ENCODE measurements at regions not wholly inside any gene's neighbourhood (a gene's known extent, or its start where the extent isn't known, plus 50 kb on each side); places are given as distances from the start of the nearest gene placed in this dataset.

GRCh38 chr9:109950710-109951443, 170.9 kb downstream of the PALM2AKAP2 start:
- DNase-seq = no peak

DNA sequence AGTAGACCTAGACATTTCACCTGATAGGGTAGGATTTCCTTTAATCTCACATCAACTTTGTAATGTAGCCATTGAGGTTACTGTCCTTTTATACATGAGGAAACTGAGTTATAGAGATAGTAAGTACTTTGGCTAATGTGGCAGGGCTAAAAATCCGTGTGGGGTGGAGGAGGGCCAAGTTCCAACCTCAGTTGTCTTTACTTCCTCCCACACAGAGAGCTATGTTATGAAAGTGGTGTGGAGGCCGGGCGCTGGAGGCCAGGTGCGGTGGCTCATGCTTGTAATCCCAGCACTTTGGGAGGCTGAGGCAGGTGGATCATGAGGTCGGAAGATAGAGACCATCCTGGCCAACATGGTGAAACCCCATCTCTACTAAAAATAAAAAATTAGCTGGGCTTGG, 173.3 kb downstream of the PALM2AKAP2 start:
- no peak for DNase-seq

GRCh38 chr9:109953813-109954497, 174.0 kb downstream of the PALM2AKAP2 start:
- no peak for DNase-seq

- DNase-seq = peak; percentile 46
Measured at GRCh38 chr9:109956717-109957440, 176.9 kb downstream of the PALM2AKAP2 start.

- no peak for DNase-seq
Measured at GRCh38 chr9:109959679-109960078, 179.7 kb downstream of the PALM2AKAP2 start.

GRCh38 chr9:109961626-109962025, 181.6 kb downstream of the PALM2AKAP2 start:
- no peak for DNase-seq

GRCh38 chr9:109962215-109962614, 182.2 kb downstream of the PALM2AKAP2 start:
- DNase-seq = no peak

DNA sequence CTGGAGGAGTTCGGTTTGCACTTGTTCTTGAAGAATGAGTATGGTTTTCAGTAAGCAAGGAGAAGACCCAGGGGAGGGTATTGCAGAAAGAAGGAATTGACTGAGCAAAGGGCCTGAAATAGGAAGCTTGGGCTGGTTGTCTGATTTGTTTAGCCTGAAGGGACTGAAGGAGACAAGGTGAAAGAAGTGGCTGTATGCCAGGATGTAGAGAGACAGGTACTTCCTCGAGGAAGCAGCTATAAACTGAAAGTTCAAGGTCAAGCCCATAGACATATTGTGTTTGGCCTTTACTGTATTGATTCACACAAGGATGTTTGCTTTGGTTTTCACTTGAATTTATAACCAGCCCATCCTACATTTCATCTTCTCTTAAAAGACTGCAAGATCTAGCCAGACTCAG, 183.1 kb downstream of the PALM2AKAP2 start:
- DNase-seq = no peak

DNA sequence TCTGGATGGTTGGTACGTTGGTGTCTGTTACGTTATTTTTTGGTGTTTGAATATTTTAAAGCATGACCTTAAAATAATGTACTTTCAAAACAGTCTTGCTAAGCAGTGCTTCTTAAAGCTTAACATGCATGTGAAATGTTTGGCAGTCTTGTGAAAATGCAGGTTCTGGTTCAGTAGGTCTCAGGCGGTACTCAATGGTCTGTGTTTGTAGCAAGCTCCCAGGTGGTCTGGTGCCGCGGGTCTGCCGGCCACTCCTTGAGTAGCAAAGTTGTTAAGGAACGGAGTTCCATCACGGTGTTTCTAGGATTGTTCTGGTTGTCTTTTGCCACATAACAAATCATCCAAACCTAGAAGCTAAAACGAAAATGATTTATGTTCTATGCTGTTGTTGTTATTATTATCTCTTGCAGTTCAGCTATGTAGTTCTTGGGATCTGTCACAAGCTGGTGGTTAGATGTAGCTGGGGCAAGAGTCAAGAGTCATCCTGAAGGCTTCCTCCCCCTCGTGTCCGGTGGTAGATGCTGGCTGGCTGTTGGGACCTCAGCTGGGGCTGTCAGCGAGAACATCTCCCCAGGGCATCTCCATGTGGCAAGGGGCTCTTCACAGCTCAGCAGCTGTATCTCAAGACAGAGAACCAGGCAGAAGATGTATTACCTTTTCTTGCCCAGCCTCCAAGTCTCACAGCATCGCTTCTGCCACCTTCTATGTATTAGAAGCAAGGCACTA, 186.8 kb downstream of the PALM2AKAP2 start:
- no peak for DNase-seq

DNA sequence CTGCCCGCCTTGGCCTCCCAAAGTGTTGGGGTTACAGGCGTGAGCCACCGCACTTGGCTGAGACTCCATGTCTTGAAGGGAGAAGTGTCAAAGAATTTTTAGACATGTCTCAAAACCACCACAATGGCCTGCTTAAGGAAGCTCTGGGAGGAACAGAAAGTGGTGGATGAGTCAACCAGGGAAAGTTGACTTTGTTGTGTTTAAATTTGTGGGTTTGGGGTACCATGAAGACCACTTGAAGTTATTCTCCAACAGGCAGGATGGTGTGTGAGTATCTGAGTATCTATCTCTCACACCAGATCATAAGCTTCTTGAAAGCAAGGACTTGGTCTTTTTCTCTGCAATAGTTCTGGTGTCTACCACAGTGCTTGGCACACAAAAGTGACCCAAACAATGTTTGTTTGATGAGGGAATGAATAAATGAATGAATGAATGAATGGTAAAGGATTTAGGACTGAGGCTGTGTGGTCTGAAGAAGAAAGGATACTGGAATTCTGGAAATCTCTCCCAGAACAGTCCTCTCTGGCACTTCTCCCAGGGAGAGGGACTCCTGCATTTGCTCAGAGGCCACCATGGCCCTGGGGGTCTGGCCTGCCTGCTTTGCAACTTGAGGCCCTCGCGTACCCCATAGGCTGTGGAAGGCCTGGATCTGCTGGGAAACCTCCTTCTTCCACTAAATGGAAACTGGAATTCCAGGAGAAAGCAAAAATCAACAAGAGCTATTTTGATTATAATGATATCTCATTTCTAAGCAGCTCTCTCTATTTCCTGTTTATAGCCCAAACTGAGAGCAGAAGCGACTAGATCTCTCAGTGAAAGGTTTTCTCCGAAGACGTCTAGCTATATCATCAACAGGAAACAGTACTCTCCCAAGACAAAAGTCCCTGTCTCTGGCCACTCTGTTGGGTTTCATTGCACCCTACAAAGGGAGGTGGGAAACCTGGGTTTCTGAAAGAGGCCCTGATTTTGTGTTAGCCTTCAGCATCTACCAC, 187.9 kb downstream of the PALM2AKAP2 start:
- DNase-seq = no peak

GRCh38 chr9:109969011-109969410, 189.0 kb downstream of the PALM2AKAP2 start:
- DNase-seq = no peak

DNA sequence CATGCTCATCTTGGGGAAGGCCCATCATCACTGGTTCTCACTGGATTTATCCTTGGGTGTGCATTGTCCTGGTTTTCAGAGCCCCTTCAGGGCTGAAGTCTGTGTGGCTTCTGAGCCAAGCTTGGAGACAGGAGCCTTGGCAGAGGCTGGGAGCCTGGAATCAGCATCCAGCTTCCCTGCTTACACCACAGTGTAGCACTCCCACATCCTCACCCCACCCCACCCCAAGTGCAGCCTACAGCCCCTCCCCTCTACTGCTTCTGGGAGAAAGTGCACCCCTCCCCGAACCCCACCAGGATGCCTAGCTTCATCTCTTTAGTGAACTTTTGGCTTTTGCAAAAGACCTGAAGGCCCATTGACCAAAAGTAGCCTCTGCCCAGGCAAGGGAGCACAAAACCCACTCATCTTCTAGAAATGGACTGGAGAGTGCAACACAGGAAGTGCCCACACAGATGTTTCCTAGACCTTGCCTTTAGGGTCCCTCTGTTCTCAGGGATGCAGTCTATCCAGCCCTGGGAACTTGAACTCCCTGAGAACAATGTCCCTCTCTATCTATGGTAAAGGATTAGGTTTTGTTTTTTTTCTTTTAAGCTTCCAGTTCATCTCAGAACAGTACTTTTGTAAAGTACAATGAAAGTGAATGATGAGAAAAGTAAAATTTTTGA, 189.7 kb downstream of the PALM2AKAP2 start:
- DNase-seq = no peak

GRCh38 chr9:109971226-109971625, 191.2 kb downstream of the PALM2AKAP2 start:
- DNase-seq = no peak

- DNase-seq = no peak
Measured at GRCh38 chr9:109972026-109972882, 192.3 kb downstream of the PALM2AKAP2 start.

- no peak for DNase-seq
Measured at GRCh38 chr9:109973336-109973735, 193.3 kb downstream of the PALM2AKAP2 start.

DNA sequence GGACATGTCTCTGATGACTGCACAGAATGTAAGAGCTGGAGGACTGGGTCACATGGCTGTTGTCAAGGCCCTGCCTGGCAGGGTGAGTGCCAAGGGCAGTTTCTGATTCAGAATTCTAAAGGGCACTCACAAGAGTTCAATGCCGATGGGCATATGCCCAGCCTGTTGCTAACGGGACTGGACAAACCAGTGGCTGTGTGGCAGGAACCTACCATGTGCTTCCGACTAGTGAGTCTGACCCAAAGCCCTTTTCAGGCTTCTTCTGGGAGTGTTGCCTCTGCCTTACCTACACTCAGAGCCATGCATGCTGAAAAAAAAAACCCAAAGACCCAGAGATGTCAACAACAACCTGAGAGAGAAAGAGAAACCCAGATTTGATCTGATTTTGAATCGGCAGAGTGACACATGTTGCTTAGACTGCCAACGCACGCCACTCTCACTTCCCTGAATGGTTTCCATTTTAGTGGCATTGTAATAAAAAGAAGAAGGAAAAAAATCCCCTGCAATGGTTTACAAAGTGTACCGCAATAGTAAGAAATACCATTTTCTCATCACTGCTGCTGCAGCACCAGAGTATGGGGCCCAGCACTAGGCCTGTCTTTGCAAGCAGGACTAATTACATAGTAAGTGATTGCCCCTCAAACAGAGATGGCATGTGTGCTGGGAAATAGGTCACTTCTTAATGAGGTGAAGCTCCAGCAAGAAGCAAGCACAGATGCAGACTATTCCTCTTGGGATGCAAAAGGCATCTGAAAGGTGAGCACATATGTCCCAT, 194.3 kb downstream of the PALM2AKAP2 start:
- DNase-seq = no peak

- no peak for DNase-seq
Measured at GRCh38 chr9:109974918-109975276, 194.9 kb downstream of the PALM2AKAP2 start.

DNA sequence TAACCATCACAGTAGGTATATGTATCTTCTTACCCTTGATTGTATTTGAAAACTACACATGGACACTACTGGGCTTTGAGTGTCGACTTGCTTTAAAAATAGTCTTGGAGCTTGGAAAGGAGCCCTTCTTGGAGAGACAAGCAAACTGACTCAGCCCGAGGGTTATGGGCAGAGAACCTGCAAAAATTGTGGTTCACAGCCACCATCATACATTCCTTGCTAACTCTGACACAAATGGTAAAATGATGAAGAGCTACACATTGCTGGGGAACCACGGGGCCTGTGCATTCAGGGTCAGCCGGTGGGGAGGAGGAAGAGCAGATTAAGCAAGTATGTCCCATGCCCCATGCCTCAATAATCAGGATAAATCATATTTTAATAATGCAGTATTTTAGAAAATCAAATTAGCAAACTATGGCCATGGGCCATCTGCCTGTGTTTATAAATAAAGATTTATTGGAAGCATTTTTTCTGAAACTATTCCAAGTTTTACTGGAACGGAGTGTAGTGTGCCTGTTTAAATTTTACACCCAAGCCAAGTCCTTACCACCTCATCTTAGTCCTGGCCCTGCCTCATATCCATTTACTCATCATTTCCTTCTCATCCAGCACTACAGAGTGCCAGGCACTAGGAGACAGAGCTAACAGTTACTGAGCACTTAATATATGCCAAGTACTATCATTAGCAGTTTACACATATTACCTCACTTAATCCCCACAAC, 195.7 kb downstream of the PALM2AKAP2 start:
- no peak for DNase-seq
